MV-4-11 (cell line): ENCODE measurements at regions not wholly inside any gene's neighbourhood (a gene's known extent, or its start where the extent isn't known, plus 50 kb on each side); places are given as distances from the start of the nearest gene placed in this dataset.
"Not testable (repeated sequence)": the region's sequence is repeated elsewhere in the genome, so short reads cannot be mapped to it uniquely, and the experiment has no call there.

Source experiments
- DNase-seq: peaks from one replicate; lab custom pipeline; 2025; lab: John Stamatoyannopoulos, UW

DNA sequence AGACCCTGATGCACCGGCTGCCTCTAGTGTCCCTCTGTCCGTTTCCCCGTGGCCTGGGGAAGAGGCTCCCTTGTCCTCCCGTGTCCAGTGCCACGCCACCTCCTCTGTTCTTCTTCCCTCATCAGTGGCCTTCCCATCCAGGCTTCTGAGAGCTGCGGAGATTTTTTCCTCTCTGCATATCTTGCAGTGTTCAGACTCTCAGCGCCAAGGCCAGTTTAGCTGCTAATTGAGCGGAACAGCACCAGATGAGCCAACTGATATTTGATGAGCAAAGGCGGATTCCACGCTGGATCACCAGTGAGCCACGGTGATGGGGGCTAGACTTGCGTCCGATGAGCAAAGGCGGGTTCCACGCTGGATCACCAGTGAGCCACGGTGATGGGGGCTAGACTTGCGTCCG lies 257.6 kb downstream of the FOXL1 start:
- no peak for DNase-seq

- peak; percentile 26 for DNase-seq
These were observed 258.3 kb downstream of the FOXL1 start for GRCh38 chr16:86836503-86837129.

DNA sequence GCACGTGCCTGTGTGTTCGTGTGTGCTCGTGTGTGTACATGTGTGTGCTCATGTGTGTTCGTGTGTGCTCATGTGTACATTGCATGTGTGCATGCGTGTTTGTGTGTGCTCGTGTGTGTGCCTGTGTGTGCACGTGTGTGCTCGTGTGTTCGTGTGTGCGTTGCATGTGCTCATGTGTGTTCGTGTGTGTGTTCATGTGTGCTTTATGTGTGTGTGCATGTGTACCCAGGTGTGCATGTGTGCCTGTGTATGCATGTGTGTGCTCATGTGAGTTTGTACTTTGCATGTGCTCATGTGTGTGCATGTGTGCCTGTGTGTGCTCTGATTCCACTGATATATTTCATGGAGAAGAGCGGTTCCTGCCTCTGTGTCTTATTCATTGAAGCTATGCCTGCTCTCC lies 265.5 kb downstream of the FOXL1 start:
- DNase-seq, result no peak

DNA sequence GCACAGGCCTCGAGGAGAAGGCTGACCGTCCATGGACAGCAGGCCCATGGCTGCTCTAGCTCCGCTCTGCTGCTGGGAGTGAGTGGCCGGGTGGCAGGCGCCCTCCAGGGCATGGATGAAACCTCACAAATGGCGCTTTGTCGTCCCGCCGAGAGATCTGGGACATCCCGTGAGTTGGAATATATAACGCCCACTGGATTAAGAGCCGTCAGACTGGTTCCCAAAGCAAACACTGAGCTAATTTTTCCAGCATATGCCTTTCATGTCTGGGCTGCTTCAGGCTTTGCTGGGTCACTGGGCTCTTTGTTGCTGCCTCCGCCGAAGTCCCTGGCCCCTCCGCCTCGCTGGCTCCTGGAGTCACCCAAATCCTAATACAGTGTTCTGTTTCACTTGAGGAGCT lies 266.3 kb downstream of the FOXL1 start:
- no peak for DNase-seq

DNA sequence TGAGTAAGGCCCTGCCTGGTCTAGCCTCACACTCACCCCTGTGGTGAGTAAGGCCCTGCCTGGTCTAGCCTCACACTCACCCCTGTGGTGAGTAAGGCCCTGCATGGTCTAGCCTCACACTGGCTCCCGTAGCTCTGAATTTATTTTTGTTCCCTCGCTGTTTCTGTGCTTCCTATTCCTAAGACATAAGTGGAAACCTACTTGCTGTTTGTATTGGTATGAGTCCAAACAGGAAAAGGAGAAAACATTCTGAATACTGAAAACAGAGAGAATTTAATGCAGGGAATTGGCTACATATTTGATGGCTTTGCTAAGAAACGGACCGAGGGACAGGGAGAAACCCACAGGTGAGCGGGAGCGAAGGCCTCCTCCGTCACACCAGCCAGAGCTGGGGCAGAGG lies 267.8 kb downstream of the FOXL1 start:
- no peak for DNase-seq

DNA sequence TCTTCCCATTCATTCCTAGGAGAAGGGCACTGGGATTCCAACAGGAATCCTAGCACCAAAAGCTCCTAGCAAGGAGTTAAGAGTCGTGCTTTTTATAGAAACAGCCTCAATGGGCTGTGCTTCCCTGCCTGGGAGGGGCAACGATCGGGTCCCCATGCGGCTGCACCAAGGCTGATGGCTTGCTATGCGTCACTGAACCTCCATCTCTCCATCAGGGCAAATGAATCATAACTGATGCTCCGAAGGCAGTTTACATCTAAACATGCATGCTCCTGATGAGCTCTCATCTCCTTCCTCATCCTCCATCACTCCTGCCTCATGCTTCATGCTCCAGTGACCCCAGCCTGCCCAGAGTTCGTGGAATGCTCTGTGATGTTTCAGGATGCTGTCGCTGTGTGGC lies 270.5 kb downstream of the FOXL1 start:
- no peak for DNase-seq

- DNase-seq, result no peak
These were observed 272.3 kb downstream of the FOXL1 start for GRCh38 chr16:86850670-86851069.

DNA sequence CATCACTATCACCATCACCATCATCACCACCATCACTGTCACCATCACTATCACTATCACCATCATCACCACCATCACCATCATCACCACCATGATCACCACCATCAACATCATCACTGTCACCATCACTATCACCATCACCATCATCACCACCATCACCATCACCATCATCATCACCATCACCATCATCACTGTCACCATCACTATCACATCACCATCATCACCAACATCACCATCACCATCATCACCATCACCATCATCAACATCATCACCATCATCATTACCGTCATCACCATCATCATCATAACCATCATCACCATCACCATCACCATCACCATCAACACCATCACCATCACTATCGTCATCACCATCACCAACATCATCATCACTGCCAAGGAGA lies 273.8 kb downstream of the FOXL1 start:
- DNase-seq, result no peak

DNA sequence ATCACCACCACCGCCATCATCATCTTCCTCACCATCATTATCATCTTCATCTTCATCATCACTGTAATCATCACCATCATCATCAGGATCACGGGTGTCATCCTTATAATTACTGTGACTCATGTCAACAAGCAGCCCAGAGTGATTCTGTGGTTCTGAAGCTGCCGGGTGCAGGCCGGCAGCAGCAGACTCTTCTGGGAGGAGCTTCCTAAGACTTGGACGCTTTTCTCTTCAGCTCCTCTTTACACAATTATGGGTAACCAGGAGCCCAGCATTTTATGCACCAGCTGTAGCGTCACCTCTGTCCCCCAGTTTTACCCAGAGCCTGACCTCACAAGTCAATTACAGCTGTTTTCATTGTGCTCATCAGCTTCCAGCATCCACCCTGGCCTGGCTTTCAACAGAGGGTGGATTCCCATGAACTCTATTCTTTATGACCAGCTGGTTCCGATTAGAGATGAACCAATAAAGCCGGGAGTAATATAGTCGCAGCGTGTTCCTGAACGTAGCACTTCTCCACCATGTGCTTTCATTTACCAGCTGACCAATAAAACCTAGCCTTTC lies 275.8 kb downstream of the FOXL1 start:
- DNase-seq, result no peak

GRCh38 chr16:86854626-86855294 lies 276.4 kb downstream of the FOXL1 start:
- DNase-seq, result no peak

- no peak for DNase-seq
These were observed 278.7 kb downstream of the FOXL1 start for GRCh38 chr16:86856946-86857586.

DNA sequence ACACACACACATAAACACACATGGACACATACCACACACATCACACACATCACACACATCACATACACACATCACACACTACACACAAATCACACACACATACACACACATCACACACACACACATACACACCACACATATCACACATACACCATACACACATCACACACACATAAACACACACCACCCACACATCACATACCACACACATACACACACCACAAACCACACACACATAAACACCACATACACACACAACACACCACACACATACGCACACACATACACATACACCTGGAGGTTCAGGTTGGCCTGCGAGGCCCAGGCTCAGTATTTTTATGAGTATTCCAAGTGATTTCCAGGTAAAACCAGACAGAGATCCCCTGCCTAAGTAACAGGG lies 279.5 kb downstream of the FOXL1 start:
- no peak for DNase-seq

DNA sequence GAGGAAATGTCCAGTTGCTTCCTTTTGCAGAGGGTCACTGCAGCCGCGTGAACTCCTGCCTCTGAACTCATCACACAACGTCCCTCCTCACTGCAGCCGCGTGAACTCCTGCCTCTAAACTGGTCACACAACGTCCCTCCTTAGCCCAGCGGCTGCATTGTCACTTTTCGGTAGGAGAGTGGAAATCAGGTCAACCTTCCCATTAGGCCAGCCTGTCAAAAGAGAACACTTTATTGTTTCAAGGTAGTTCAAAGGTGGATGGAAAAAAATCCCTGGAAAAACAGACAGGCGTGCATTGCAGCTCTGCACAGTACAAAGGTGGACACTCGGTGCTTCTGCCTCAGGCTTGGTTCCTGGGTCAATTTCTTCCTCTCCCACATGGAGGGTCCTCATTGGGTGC lies 280.2 kb downstream of the FOXL1 start:
- no peak for DNase-seq

- not testable (repeated sequence) for DNase-seq
These were observed 283.0 kb downstream of the FOXL1 start for GRCh38 chr16:86861270-86861858.

GRCh38 chr16:86862595-86863280 lies 284.4 kb downstream of the FOXL1 start:
- no peak for DNase-seq

DNA sequence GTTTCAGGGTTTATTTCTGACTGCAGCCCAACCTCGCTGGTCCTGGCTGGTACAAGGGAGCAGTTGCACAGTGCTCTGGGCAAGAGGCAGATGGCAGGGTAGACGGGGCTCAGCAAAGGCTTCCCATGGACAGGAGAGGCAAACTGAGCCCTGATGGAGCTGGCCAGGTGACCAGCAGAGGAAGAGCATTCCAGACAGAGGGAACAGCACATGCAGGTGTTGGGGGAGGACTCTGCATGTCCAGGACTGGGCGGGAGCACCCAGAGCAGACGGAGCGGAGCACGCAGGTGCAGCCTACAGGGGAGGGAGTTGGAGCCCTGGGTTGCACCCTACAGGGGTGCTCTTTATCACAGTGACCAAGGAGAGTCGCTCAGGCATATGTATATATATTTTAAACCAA lies 285.3 kb downstream of the FOXL1 start:
- DNase-seq, result no peak

- no peak for DNase-seq
These were observed 286.2 kb downstream of the FOXL1 start for GRCh38 chr16:86864586-86864985.

DNA sequence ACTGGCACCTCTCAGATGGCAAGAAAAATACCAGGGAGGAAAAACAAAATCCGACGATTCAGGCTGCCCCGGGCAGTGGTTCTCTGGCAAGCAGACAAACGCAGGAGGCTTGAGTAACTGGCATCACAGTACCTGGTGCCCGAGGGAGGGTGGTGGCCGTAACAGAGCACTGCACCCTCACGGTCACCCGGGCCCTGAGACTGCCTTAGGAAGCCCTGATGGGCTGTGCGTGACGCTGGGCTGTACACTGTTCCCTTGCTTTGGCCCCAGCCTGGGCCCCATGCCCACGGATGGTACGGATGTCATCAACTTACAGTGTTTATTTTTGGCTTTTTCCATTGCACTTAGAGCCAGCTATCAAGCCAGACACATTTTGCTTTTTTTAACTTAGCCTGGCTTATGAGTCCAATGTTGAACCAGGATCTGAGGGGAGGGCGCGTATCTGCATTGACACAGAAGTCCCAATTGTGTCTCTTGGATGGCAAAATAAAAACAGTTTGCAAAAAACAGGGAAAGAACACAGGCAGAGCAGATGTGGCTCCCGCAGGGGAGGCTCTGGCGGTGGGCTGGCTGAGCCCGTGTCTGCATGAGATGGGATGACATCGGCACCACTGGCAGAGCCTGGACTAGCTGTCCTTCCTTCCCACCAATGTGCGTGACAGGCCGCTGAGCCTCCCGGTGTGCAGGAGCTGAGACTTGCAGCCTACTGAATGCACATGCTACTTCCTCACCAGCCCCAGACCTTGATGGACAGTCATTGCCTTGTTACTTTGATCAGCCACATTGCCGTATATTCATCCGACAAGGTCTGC lies 287.7 kb downstream of the FOXL1 start:
- DNase-seq, result no peak

DNA sequence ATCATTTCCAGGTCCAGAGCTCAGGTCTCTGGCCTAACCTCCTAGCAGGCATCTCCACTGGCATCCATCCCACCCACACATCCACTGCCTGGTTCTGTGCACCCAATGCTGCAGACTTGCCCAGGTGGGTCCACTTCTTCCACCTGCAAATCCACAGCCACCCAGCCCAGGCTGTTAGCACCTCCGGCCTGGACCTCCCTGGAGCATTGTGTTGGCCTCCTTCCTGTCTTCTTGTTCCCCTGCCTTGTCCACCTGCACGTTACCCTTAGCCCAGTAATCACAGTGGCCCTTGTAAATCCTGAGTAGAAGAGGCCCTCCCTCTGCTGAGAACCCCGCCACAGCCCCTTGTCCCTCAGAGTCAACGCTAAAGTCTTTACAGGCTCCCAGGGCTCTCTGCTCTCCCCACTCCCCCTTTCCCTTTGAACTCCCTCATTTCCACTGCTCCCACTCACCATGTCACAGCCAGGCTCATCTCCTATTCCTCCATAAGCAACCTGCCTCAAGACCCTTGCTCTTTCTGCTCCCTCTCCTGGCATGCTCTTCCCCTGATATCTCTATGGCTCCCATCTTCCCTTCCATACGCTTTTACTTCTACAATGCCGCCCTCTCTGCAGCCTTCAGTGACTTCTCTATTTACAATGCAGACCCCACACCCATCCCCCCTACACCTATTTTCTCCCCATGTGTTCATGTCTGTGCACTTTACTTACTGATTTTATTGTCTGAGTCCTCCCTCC lies 288.8 kb downstream of the FOXL1 start:
- no peak for DNase-seq

DNA sequence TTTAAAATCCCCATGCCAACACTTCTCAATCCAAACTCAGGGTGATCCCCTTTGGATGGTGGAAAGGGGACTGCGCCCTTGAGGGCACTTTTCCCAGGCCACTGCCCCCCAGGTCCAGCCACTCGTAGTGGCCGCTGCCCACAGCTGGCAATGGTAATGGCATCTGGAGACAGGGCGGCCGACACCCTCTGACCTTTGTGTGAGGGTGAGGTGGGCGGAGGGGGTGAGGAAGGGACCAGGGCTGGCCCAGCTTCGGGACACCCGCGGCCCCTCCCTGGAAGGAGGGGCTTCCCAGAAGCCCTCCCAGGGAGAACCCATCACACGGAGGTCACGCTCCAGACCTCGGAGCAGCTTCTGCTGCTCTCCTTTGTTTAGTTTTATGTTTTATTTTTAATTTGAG lies 289.7 kb downstream of the FOXL1 start:
- no peak for DNase-seq

GRCh38 chr16:86868786-86869185 lies 290.4 kb downstream of the FOXL1 start:
- no peak for DNase-seq
